CD14-positive monocyte (primary cell): ENCODE measurements at regions not wholly inside any gene's neighbourhood (a gene's known extent, or its start where the extent isn't known, plus 50 kb on each side); places are given as distances from the start of the nearest gene placed in this dataset.

ENCODE experiments used
- DNase-seq, 3 donors: peaks; one replicate each; pipeline ENCODE4 v3.0.0-alpha.2; 2011 to 2022
- H2AFZ ChIP-seq: 2 replicates; pipeline ENCODE4 v1.6.0; 2012; ENCODE audit warnings: mild to moderate bottlenecking, low read depth, low read length, inconsistent platforms; ENCODE audit not compliant: insufficient read depth, poor library complexity, severe bottlenecking
- H3K27ac ChIP-seq, 2 donors: 1 replicate in 1 of 2; 2 replicates in 1 of 2; pipeline ENCODE4 v1.5.1; 2012 to 2013; ENCODE audit warnings: low read length in 2 of 2, control low read depth in 1 of 2, inconsistent platforms in 1 of 2, low read depth in 1 of 2, mild to moderate bottlenecking in 1 of 2
- H3K27me3 ChIP-seq, 2 donors: one replicate each; pipeline versions ENCODE4 v1.6.0 to v1.6.1; 2011 to 2013; ENCODE audit warnings: low read length in 2 of 2; ENCODE audit not compliant: control insufficient read depth in 2 of 2, insufficient read depth in 2 of 2
- H3K36me3 ChIP-seq, 2 donors: replicated peaks in 1 of 2; 1 replicate in 1 of 2; 2 replicates in 1 of 2; pipeline versions ENCODE4 v1.5.1 to v1.6.1; 2012 to 2013; ENCODE audit warnings: low read length in 2 of 2, control low read depth in 1 of 2, inconsistent platforms in 1 of 2, mild to moderate bottlenecking in 1 of 2; ENCODE audit not compliant: insufficient read depth in 2 of 2, control insufficient read depth in 1 of 2
- H3K4me1 ChIP-seq, 2 donors: 1 replicate in 1 of 2; 2 replicates in 1 of 2; pipeline versions ENCODE4 v1.5.1 to v1.6.1; 2012 to 2013; ENCODE audit warnings: low read length in 2 of 2, control low read depth in 1 of 2, inconsistent platforms in 1 of 2, mild to moderate bottlenecking in 1 of 2, moderate library complexity in 1 of 2; ENCODE audit not compliant: insufficient read depth in 2 of 2, control insufficient read depth in 1 of 2
- H3K4me2 ChIP-seq: replicated peaks from 2 replicates; pipeline ENCODE3; 2012; ENCODE audit warnings: low read length, moderate library complexity, mild to moderate bottlenecking; ENCODE audit not compliant: poor library complexity, severe bottlenecking; ENCODE audit errors: extremely low read depth
- H3K4me3 ChIP-seq, 3 experiments: fragments of 200-600 bp in 1 of 3; sonication (generic) in 1 of 3; replicated peaks in 1 of 3; 1 replicate in 2 of 3; 2 replicates in 1 of 3; pipeline ENCODE4 v1.5.1; 2011 to 2013; ENCODE audit warnings: low read length in 3 of 3, mild to moderate bottlenecking in 3 of 3, control low read depth in 2 of 3, low read depth in 2 of 3, inconsistent platforms in 1 of 3, moderate library complexity in 1 of 3
- H3K79me2 ChIP-seq: 2 replicates; pipeline ENCODE4 v1.6.0; 2012; ENCODE audit warnings: mild to moderate bottlenecking, control low read depth, inconsistent platforms, low read length, moderate library complexity; ENCODE audit not compliant: insufficient read depth
- H3K9ac ChIP-seq: 2 replicates; pipeline ENCODE4 v1.6.0; 2017; ENCODE audit warnings: low read length, mild to moderate bottlenecking; ENCODE audit not compliant: insufficient read depth, poor library complexity, severe bottlenecking
- H3K9me3 ChIP-seq, 2 donors: replicated peaks in 1 of 2; 1 replicate in 1 of 2; 2 replicates in 1 of 2; pipeline versions ENCODE4 v1.5.1 to v1.6.1; 2012 to 2013; ENCODE audit warnings: low read length in 2 of 2, control low read depth in 1 of 2; ENCODE audit not compliant: control insufficient read depth in 1 of 2, insufficient read depth in 1 of 2
- H4K20me1 ChIP-seq: 2 replicates; pipeline ENCODE4 v1.6.0; 2012; ENCODE audit warnings: mild to moderate bottlenecking, low read length, control low read depth, moderate library complexity; ENCODE audit not compliant: insufficient read depth
- H3K27ac Mint-ChIP-seq, 7 donors: one replicate each; pipeline ENCODE4 v1.8.0; 2020; ENCODE audit warnings: mild to moderate bottlenecking in 7 of 7, mixed read lengths in 7 of 7, moderate library complexity in 6 of 7, inconsistent platforms in 2 of 7
- H3K27me3 Mint-ChIP-seq, 3 donors: one replicate each; pipeline ENCODE4 v1.8.0; 2021 to 2022; ENCODE audit warnings: low read depth in 3 of 3, mild to moderate bottlenecking in 3 of 3, mixed read lengths in 3 of 3, moderate library complexity in 3 of 3, inconsistent platforms in 1 of 3
- H3K36me3 Mint-ChIP-seq, 2 donors: one replicate each; pipeline ENCODE4 v1.8.0; 2020; ENCODE audit warnings: mixed read lengths in 2 of 2, inconsistent platforms in 1 of 2, mild to moderate bottlenecking in 1 of 2
- H3K4me1 Mint-ChIP-seq: one replicate; pipeline ENCODE4 v1.8.0; 2020; ENCODE audit warnings: mild to moderate bottlenecking, mixed read lengths
- H3K4me3 Mint-ChIP-seq, 2 donors: one replicate each; pipeline ENCODE4 v1.8.0; 2020; ENCODE audit warnings: mild to moderate bottlenecking in 2 of 2, mixed read lengths in 2 of 2, moderate library complexity in 1 of 2
- H3K9me3 Mint-ChIP-seq, 7 donors: one replicate each; pipeline ENCODE4 v1.8.0; 2020 to 2022; ENCODE audit warnings: mixed read lengths in 7 of 7, mild to moderate bottlenecking in 6 of 7, moderate library complexity in 6 of 7, inconsistent platforms in 2 of 7
- WGBS: methylation state at CpG from one replicate; pipeline ENCODE4 v1.1.5; 2013; ENCODE audit warnings: missing lambda C conversion rate; ENCODE audit not compliant: insufficient coverage; 5-methylcytosine and 5-hydroxymethylcytosine counted together
- intact Hi-C, 2 donors: fragments of 100-400 bp; cut with micrococcal nuclease; formaldehyde crosslinking; loops; one replicate each; pipeline versions ENCODE4 v1.15.0 to v1.15.1; 2023
- TF ChIP-seq, protein P1 (sequence below): fragments of 200-600 bp; IDR thresholded peaks from one replicate; pipeline ENCODE4 v1.8.0; 2022; ENCODE audit warnings: antibody characterized with exemption, mild to moderate bottlenecking

DNA sequence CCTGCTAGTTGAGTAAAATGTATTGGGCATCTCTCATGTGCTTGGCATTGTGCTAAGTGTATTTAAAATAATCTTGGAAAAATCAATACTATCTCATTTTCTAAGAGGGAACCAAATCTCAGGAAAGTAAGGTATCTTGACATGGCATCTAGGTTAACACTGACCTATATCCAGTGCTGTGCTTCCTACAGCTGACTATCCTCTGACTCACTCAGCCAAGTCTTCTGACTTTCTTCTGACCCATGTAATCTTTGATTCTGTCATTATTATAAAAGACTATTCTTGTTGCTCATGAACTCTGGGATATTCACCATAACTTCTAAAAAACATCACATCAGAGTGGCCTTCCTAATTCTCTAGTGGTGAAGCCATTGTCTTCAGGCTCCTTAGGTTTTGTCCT is 304.1 kb upstream of the TENM4 start:
- H3K9me3 Mint-ChIP-seq, result peaks cover 0 to 3% (median 1%) of the 10 kb centered on the region in 7 donors
- Histone ChIP-seq H3K27me3 (no peaks in the 10 kb centered on the region), H3K9me3 (no peaks in the 10 kb centered on the region), H3K27ac (no peak overlapping the region), H3K4me1 (no peaks in the 10 kb centered on the region), H3K4me2 (no peak overlapping the region), H4K20me1 (no peaks in the 10 kb centered on the region), H3K79me2 (no peaks in the 10 kb centered on the region), H3K4me3 (no peak overlapping the region), H3K36me3 (no peaks in the 10 kb centered on the region), H2AFZ (no peak overlapping the region), H3K9ac (no peak overlapping the region)
- H3K27me3 Mint-ChIP-seq, result peaks cover 0 to 3% (median 1%) of the 10 kb centered on the region in 3 donors
- DNase-seq, result no peak
- TF ChIP-seq, protein P1, sequence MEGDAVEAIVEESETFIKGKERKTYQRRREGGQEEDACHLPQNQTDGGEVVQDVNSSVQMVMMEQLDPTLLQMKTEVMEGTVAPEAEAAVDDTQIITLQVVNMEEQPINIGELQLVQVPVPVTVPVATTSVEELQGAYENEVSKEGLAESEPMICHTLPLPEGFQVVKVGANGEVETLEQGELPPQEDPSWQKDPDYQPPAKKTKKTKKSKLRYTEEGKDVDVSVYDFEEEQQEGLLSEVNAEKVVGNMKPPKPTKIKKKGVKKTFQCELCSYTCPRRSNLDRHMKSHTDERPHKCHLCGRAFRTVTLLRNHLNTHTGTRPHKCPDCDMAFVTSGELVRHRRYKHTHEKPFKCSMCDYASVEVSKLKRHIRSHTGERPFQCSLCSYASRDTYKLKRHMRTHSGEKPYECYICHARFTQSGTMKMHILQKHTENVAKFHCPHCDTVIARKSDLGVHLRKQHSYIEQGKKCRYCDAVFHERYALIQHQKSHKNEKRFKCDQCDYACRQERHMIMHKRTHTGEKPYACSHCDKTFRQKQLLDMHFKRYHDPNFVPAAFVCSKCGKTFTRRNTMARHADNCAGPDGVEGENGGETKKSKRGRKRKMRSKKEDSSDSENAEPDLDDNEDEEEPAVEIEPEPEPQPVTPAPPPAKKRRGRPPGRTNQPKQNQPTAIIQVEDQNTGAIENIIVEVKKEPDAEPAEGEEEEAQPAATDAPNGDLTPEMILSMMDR, result no peak
- no peak overlapping the region for H3K4me3 Mint-ChIP-seq
- H3K36me3 Mint-ChIP-seq, result no peaks in the 10 kb centered on the region
- no peaks in the 10 kb centered on the region for H3K4me1 Mint-ChIP-seq
- H3K27ac Mint-ChIP-seq, result no peak overlapping the region
- intact Hi-C loops, result no loop called here

DNA sequence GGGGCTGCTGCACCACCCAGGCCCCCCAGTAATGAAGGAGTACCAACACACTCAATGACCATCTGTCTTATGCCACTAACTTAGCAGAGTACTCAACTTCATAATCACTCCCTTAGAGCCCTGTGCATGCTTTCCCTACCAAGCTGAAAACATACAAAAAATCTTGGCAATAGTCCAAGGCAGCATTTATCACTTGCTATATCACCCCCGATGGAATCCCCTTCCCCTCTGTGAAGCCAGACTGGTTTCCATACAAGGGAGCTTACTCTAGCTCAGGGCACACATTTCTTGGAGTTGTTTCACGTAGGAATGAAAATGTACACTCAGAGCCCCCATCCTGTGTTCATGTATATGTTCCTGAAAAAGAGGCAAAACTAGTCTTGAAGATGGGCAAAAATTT is 301.3 kb upstream of the TENM4 start:
- H3K9ac ChIP-seq, result no peak overlapping the region
- no peaks in the 10 kb centered on the region for H3K79me2 ChIP-seq
- no peak overlapping the region for H2AFZ ChIP-seq
- no peaks in the 10 kb centered on the region for H3K27me3 ChIP-seq
- Mint-ChIP-seq H3K4me3 (no peak overlapping the region), H3K9me3 (peaks cover 0 to 10% (median 3%) of the 10 kb centered on the region in 7 donors), H3K4me1 (no peaks in the 10 kb centered on the region), H3K27me3 (peaks cover 0 to 3% (median 0%) of the 10 kb centered on the region in 3 donors), H3K27ac (no peak overlapping the region), H3K36me3 (no peaks in the 10 kb centered on the region)
- no peak overlapping the region for H3K4me2 ChIP-seq
- no peaks in the 10 kb centered on the region for H4K20me1 ChIP-seq
- H3K4me1 ChIP-seq, result no peaks in the 10 kb centered on the region
- intact Hi-C loops, result no loop called here
- H3K9me3 ChIP-seq, result no peaks in the 10 kb centered on the region
- no peaks in the 10 kb centered on the region for H3K36me3 ChIP-seq
- no CpG with 5 or more reads among the region's 2 CpGs for WGBS
- no peak overlapping the region for H3K27ac ChIP-seq
- TF ChIP-seq, protein P1, result no peak
- no peak for DNase-seq
- no peak overlapping the region for H3K4me3 ChIP-seq
